ENCODE measurements at regions not wholly inside any gene's neighbourhood (a gene's known extent, or its start where the extent isn't known, plus 50 kb on each side); places are given as distances from the start of the nearest gene placed in this dataset.

DNA sequence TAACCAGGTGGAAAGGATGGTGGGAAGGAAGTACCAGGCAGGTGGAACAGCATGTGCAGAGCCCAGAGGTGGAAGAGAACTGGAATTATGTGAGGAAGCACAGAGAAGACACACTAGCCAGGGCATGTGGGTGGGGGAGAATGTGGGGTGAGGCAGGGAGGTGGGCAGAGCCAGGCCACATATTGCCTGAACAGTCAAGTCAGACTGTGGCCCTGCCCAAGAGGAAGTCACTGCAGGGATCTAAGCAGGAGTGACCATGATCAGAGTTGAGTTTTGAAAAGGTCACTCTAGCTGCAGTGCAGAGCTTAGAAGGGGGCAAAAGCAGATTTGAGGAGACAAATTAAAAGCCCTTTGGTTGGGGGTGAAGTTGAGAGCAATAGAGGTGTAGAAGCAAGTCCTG lies 114.0 kb upstream of the SLC38A2 start:
- Histone ChIP-seq H3K27ac (ENCODE audit: low read depth in 1 of 2, low read length in 1 of 2) (no peak overlapping the region), H3K9ac (ENCODE audit: insufficient read depth in 1 of 2, low read length in 2 of 2) (no peak overlapping the region), H3K4me3 (no peak overlapping the region), H3K4me1 (ENCODE audit: control insufficient read depth in 5 of 5, insufficient read depth in 5 of 5, low read length in 5 of 5) (peaks cover 0 to 18% (median 11%) of the 10 kb centered on the region in 5 donors), H3K36me3 (ENCODE audit: control insufficient read depth in 4 of 4, insufficient read depth in 4 of 4, low read length in 4 of 4) (no peaks in the 10 kb centered on the region), H3K27me3 (ENCODE audit: control insufficient read depth in 3 of 3, insufficient read depth in 3 of 3, low read length in 2 of 3) (no peaks in the 10 kb centered on the region), H3K9me3 (ENCODE audit: control insufficient read depth in 4 of 4, insufficient read depth in 3 of 4, low read length in 3 of 4) (no peaks in the 10 kb centered on the region)
- DNase-seq (no peak), ATAC-seq (ENCODE audit: insufficient read depth, low FRiP score) (no peak)
- TF ChIP-seq, protein P1, sequence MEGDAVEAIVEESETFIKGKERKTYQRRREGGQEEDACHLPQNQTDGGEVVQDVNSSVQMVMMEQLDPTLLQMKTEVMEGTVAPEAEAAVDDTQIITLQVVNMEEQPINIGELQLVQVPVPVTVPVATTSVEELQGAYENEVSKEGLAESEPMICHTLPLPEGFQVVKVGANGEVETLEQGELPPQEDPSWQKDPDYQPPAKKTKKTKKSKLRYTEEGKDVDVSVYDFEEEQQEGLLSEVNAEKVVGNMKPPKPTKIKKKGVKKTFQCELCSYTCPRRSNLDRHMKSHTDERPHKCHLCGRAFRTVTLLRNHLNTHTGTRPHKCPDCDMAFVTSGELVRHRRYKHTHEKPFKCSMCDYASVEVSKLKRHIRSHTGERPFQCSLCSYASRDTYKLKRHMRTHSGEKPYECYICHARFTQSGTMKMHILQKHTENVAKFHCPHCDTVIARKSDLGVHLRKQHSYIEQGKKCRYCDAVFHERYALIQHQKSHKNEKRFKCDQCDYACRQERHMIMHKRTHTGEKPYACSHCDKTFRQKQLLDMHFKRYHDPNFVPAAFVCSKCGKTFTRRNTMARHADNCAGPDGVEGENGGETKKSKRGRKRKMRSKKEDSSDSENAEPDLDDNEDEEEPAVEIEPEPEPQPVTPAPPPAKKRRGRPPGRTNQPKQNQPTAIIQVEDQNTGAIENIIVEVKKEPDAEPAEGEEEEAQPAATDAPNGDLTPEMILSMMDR (IDR thresholded peaks at IDR 0.05; ENCODE audit: control extremely low read depth, extremely low read depth): no peak

DNA sequence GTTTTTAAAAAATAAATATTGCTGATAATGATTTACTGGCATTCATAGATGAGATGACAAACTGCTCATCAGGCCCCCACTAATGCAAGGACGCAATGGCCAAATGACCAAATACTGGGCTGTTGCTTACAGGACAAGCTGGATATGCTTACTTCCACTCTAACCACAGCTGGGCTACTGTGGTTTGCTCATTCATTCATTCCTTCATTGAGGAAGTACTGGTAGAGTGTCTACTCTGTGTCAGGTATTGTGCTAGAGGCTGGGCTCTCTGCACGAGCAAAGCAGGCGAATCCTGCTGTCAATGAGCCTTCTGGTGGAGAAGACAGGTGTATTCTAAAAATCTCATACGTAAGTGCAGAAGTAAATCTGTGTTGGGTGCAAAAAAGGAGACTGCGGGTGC lies 113.3 kb upstream of the SLC38A2 start:
- no peak overlapping the region for H3K4me3 ChIP-seq
- peaks cover 0 to 16% (median 11%) of the 10 kb centered on the region in 5 donors for H3K4me1 ChIP-seq (ENCODE audit: control insufficient read depth in 5 of 5, insufficient read depth in 5 of 5, low read length in 5 of 5)
- TF ChIP-seq, protein P1 (IDR thresholded peaks at IDR 0.05; ENCODE audit: control extremely low read depth, extremely low read depth): no peak
- H3K27me3 ChIP-seq (ENCODE audit: control insufficient read depth in 3 of 3, insufficient read depth in 3 of 3, low read length in 2 of 3): no peaks in the 10 kb centered on the region
- no peaks in the 10 kb centered on the region for H3K9me3 ChIP-seq (ENCODE audit: control insufficient read depth in 4 of 4, insufficient read depth in 3 of 4, low read length in 3 of 4)
- H3K27ac ChIP-seq (ENCODE audit: low read depth in 1 of 2, low read length in 1 of 2): no peak overlapping the region
- no peak overlapping the region for H3K9ac ChIP-seq (ENCODE audit: insufficient read depth in 1 of 2, low read length in 2 of 2)
- 95 to 97% methylated on average over 5 of the region's 5 CpGs for WGBS, 2 donors
- no peaks in the 10 kb centered on the region for H3K36me3 ChIP-seq (ENCODE audit: control insufficient read depth in 4 of 4, insufficient read depth in 4 of 4, low read length in 4 of 4)
- ATAC-seq (ENCODE audit: insufficient read depth, low FRiP score) (no peak), DNase-seq (no peak)

DNA sequence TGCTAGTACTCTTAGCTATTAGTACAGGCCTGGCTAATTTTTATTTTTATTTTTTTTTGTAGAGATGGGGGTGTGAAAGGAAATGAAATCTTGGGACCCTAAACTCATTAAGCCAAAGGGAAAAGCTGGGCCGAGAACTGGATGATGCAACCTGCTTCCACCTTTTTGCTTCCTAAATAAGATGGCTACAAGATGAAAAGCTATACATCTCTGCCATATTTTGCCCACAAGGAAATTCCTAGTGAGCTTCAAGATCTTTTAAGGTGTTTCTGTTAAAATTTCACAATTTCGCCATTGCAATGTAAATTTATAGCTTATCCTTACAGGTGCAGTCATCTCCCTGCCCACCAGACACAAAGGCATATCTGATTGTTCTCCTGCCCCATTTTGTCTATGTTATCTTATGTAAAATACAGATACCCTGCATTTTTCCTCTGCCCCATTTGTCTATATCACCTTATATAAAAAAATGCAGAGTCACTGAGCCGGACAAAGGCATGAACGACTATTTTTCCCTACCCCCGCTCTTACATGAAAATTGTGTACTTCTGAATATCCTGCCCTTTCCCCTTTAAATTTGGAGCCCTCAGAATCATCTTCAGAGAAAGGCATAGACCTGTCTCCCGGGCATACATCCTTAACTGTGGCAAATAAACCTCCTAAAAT lies 112.0 kb upstream of the SLC38A2 start:
- TF ChIP-seq, protein P1 (IDR thresholded peaks at IDR 0.05; ENCODE audit: control extremely low read depth, extremely low read depth): no peak
- Histone ChIP-seq H3K9me3 (ENCODE audit: control insufficient read depth in 4 of 4, insufficient read depth in 3 of 4, low read length in 3 of 4) (no peaks in the 10 kb centered on the region), H3K4me3 (no peak overlapping the region), H3K27ac (ENCODE audit: low read depth in 1 of 2, low read length in 1 of 2) (no peak overlapping the region), H3K36me3 (ENCODE audit: control insufficient read depth in 4 of 4, insufficient read depth in 4 of 4, low read length in 4 of 4) (no peaks in the 10 kb centered on the region), H3K9ac (ENCODE audit: insufficient read depth in 1 of 2, low read length in 2 of 2) (no peak overlapping the region), H3K27me3 (ENCODE audit: control insufficient read depth in 3 of 3, insufficient read depth in 3 of 3, low read length in 2 of 3) (no peaks in the 10 kb centered on the region), H3K4me1 (ENCODE audit: control insufficient read depth in 5 of 5, insufficient read depth in 5 of 5, low read length in 5 of 5) (peaks cover 0 to 8% (median 1%) of the 10 kb centered on the region in 5 donors)
- 82 to 85% methylated on average over 6 of the region's 6 CpGs for WGBS, 2 donors
- DNase-seq: no peak
- no peak for ATAC-seq (ENCODE audit: insufficient read depth, low FRiP score)
